K562 (cell line): ENCODE measurements at regions not wholly inside any gene's neighbourhood (a gene's known extent, or its start where the extent isn't known, plus 50 kb on each side); places are given as distances from the start of the nearest gene placed in this dataset.

ENCODE experiments used
- ATAC-seq: fragments of 200-7000 bp; cut with Tn5 transposase; 3 replicates; pipeline ENCODE4 v1.9.1; 2020; ENCODE audit warnings: moderate library complexity
- BruUV-seq: library from RNA; stranded (reverse); fragments of 400-500 nt; replicated peaks from 2 replicates; lab custom pipeline; 2021; lab: Mats Ljungman, UMichigan
- CTCF ChIA-PET: fragments of 300-600 bp; formaldehyde crosslinking; extraction: SDS; loops from one replicate; lab custom pipeline; 2021; ENCODE audit warnings: low intra/inter-chr PET ratio; lab: Yijun Ruan, JAX
- POLR2A ChIA-PET: fragments of 300-600, 350-650 bp; sonication (Branson Sonifier 250); formaldehyde crosslinking; extraction: SDS; loops from one replicate; lab custom pipeline; 2021; ENCODE audit warnings: antibody characterized with exemption, inconsistent platforms; lab: Yijun Ruan, JAX
- DNase-seq, 4 experiments: peaks; one replicate each; pipeline versions ENCODE4 v3.0.0 to v3.0.0-alpha.2; 2011 to 2018; ENCODE audit warnings: low spot score in 3 of 4, mixed read lengths in 3 of 4; ENCODE audit errors: extremely low read depth in 1 of 4
- FAIRE-seq: peaks from 2 replicates; lab custom pipeline; 2011; peaks lifted over from hg19 to GRCh38; lab: Jason Lieb, UNC
- H2AFZ ChIP-seq: 2 replicates; pipeline ENCODE4 v1.6.0; 2011; ENCODE audit warnings: low read depth, low read length, control low read depth, inconsistent platforms
- H3K27ac ChIP-seq: fragments of 200-600 bp; 3 replicates; pipeline ENCODE4 v1.8.0; 2011; ENCODE audit warnings: low read depth, mild to moderate bottlenecking, control low read depth, inconsistent platforms, low read length, moderate library complexity, mixed read lengths; ENCODE audit errors: extremely low read depth
- H3K27me3 ChIP-seq, 2 experiments: fragments of 300-600 bp in 1 of 2; 2 replicates in 1 of 2; 3 replicates in 1 of 2; pipeline versions ENCODE4 v1.6.0 to v1.8.0; 2011; ENCODE audit warnings: inconsistent platforms in 2 of 2, low read length in 2 of 2, mild to moderate bottlenecking in 1 of 2, mixed read lengths in 1 of 2, moderate library complexity in 1 of 2; ENCODE audit not compliant: control insufficient read depth in 2 of 2, insufficient read depth in 2 of 2
- H3K36me3 ChIP-seq: fragments of 300-600 bp; 3 replicates; pipeline ENCODE4 v1.8.0; 2011; ENCODE audit warnings: mild to moderate bottlenecking, low read length, inconsistent platforms; ENCODE audit not compliant: control insufficient read depth, insufficient read depth
- H3K4me1 ChIP-seq, 2 experiments: fragments of 200-600 bp in 1 of 2; replicated peaks in 1 of 2; 2 replicates in 1 of 2; 3 replicates in 1 of 2; pipeline versions ENCODE4 v1.5.1 to v1.8.0; 2011; ENCODE audit warnings: inconsistent platforms in 2 of 2, low read length in 2 of 2, mild to moderate bottlenecking in 1 of 2, mixed read lengths in 1 of 2, moderate library complexity in 1 of 2; ENCODE audit not compliant: control insufficient read depth in 2 of 2, insufficient read depth in 2 of 2
- H3K4me2 ChIP-seq: 2 replicates; pipeline ENCODE4 v1.6.1; 2011; ENCODE audit warnings: low read length, control low read depth, inconsistent platforms, mixed read lengths; ENCODE audit not compliant: insufficient read depth
- H3K4me3 ChIP-seq: fragments of 200-600 bp; sonication (generic), shearing (Covaris generic); 2 replicates; pipeline ENCODE4 v1.5.1; 2016; ENCODE audit warnings: control low read depth, inconsistent platforms
- H3K79me2 ChIP-seq: fragments of 200-600 bp; 3 replicates; pipeline ENCODE4 v1.8.0; 2011; ENCODE audit warnings: low read length, inconsistent platforms; ENCODE audit not compliant: control insufficient read depth, insufficient read depth
- H3K9ac ChIP-seq, 2 experiments: 2 replicates each; pipeline versions ENCODE4 v1.6.0 to v1.6.1; 2011; ENCODE audit warnings: low read depth in 2 of 2, low read length in 2 of 2, control low read depth in 1 of 2, inconsistent platforms in 1 of 2, mild to moderate bottlenecking in 1 of 2, mixed read lengths in 1 of 2; ENCODE audit not compliant: insufficient read depth in 1 of 2
- H3K9me1 ChIP-seq: one replicate; pipeline ENCODE4 v1.6.0; 2011; ENCODE audit warnings: inconsistent platforms, mild to moderate bottlenecking, low read length, moderate library complexity; ENCODE audit not compliant: control insufficient read depth, insufficient read depth
- H3K9me3 ChIP-seq: replicated peaks from 2 replicates; pipeline ENCODE4 v1.5.1; 2011; ENCODE audit warnings: low read depth, low read length, inconsistent platforms; ENCODE audit not compliant: control insufficient read depth, insufficient read depth
- H4K20me1 ChIP-seq: replicated peaks from 2 replicates; pipeline ENCODE4 v1.6.1; 2011; ENCODE audit warnings: low read length, inconsistent platforms, mixed read lengths; ENCODE audit not compliant: control insufficient read depth, insufficient read depth
- ARHGAP35 ChIP-seq: fragments of 450-650 bp; IDR thresholded peaks from 2 replicates; pipeline ENCODE4 v1.6.1; 2018; ENCODE audit not compliant: partially characterized antibody
- ARID1B ChIP-seq: fragments of 450-650 bp; IDR thresholded peaks from 2 replicates; pipeline ENCODE4 v1.6.1; 2016; ENCODE audit warnings: antibody characterized with exemption, mild to moderate bottlenecking, inconsistent platforms
- CHD7 ChIP-seq: fragments of 200-600 bp; sonication (generic); IDR thresholded peaks from one replicate; pipeline ENCODE4 v1.6.1; 2012; ENCODE audit warnings: mild to moderate bottlenecking, low read depth, low read length, inconsistent platforms
- FUS ChIP-seq: fragments of 200-400 bp; formaldehyde crosslinking; optimal IDR thresholded peaks from 2 replicates; pipeline ENCODE3; 2017; ENCODE audit warnings: low read depth, low read length
- RAD21 ChIP-seq, 2 experiments: fragments of 250-450 bp in 1 of 2; fragments of 450-650 bp in 1 of 2; sonication (Bioruptor Pico) in 1 of 2; formaldehyde crosslinking in 1 of 2; IDR thresholded peaks in 1 of 2; conservative IDR thresholded peaks in 1 of 2; 2 replicates each; pipeline versions ENCODE4 v1.4.0 to v1.8.0; 2020 to 2022; ENCODE audit warnings: mild to moderate bottlenecking in 2 of 2, moderate library complexity in 1 of 2
- SMAD3 ChIP-seq: fragments of 450-650 bp; formaldehyde crosslinking; conservative IDR thresholded peaks from 2 replicates; pipeline ENCODE4 v1.4.0; 2020; ENCODE audit warnings: mild to moderate bottlenecking
- WGBS: fragments of 100-300 bp; shearing (Covaris generic); methylation state at CpG from one replicate; pipeline ENCODE4 v1.1.6; 2016; ENCODE audit warnings: low coverage, mixed read lengths; ENCODE audit not compliant: insufficient coverage; ENCODE audit errors: missing lambda C conversion rate; 5-methylcytosine and 5-hydroxymethylcytosine counted together
- in situ Hi-C: fragments of 300-500 bp; cut with MboI; formaldehyde crosslinking; loops from 4 replicates; pipeline ENCODE4 v1.15.0; 2018; ENCODE audit warnings: inconsistent platforms, mixed read lengths
- intact Hi-C: fragments of 100-400 bp; cut with micrococcal nuclease; formaldehyde crosslinking; loops from 2 replicates; pipeline ENCODE4 v1.14.2; 2022

DNA sequence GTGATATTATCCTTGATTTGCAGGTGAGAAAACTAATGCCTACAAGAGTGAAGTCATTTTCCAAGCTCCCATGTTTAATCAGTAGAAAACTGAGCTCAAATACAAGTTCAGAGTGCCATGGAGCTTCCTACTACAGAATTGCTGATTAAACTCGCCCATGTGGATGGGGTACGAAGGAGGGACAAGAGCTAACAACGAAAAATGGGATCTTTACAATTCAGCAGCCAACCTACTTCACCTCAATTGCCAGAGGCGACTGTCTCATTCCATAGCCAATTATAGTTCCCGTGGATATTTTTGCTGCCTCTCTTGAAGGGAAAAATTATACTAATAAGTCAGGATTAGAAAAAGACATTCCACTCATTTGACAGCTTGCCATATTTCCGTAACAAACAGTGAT lies 1155.1 kb downstream of the OLFM4 start:
- Histone ChIP-seq H3K27me3 (no peaks in the 10 kb centered on the region), H3K4me3 (no peak overlapping the region), H2AFZ (no peak overlapping the region), H3K9ac (no peak overlapping the region), H3K9me1 (no peaks in the 10 kb centered on the region), H3K4me2 (no peak overlapping the region), H3K27ac (no peak overlapping the region), H3K36me3 (no peaks in the 10 kb centered on the region), H4K20me1 (no peaks in the 10 kb centered on the region), H3K9me3 (no peaks in the 10 kb centered on the region), H3K79me2 (no peaks in the 10 kb centered on the region), H3K4me1 (no peaks in the 10 kb centered on the region)
- 3% methylated on average over 5 of the region's 6 CpGs for WGBS
- intact Hi-C loops, result no loop called here
- in situ Hi-C loops, result no loop called here
- DNase-seq (no peak), ATAC-seq (no peak), FAIRE-seq (no peak)
- no peak for TF ChIP-seq SMAD3
- TF ChIP-seq FUS, result no peak
- TF ChIP-seq ARID1B, result no peak
- no TSS peak for BruUV-seq
- ChIA-PET CTCF (no interaction called here), POLR2A (no interaction called here)

DNA sequence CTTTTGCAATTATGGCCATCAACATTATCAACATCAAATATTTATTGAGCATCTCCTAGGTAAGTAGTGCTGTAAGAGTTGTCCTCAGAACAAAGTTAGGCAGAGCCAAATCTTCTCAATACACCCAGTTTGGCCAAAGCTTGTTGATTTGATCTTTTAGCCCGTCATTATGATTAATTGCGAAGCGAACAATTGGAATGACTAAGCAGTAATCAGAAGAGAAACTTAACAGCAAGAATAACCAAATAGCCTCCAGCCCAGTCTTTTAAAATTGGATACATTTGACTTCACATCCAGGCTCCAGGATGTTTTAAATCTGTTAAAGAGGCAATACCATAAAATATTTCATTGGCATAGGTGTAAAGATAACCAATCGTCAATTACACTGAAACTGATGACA lies 1156.0 kb downstream of the OLFM4 start:
- WGBS, result 0% methylated on average over 4 of the region's 4 CpGs
- H3K4me2 ChIP-seq, result no peak overlapping the region
- POLR2A ChIA-PET, result no interaction called here
- no peaks in the 10 kb centered on the region for H3K9me1 ChIP-seq
- H3K9ac ChIP-seq, result no peak overlapping the region
- ATAC-seq (no peak), FAIRE-seq (no peak), DNase-seq (no peak)
- no peaks in the 10 kb centered on the region for H3K4me1 ChIP-seq
- H3K4me3 ChIP-seq, result no peak overlapping the region
- H2AFZ ChIP-seq, result no peak overlapping the region
- H4K20me1 ChIP-seq, result no peaks in the 10 kb centered on the region
- H3K9me3 ChIP-seq, result no peaks in the 10 kb centered on the region
- in situ Hi-C loops, result no loop called here
- CTCF ChIA-PET, result no interaction called here
- no TSS peak for BruUV-seq
- intact Hi-C loops, result no loop called here
- H3K36me3 ChIP-seq, result no peaks in the 10 kb centered on the region
- no peak overlapping the region for H3K27ac ChIP-seq
- no peaks in the 10 kb centered on the region for H3K27me3 ChIP-seq
- H3K79me2 ChIP-seq, result no peaks in the 10 kb centered on the region
- TF ChIP-seq ARHGAP35, result no peak
- TF ChIP-seq RAD21 (CRISPR knock-in tag; conservative IDR thresholded peaks at IDR 0.05 in 1 of 2, IDR thresholded peaks at IDR 0.05 in 1 of 2), result no peak
- no peak for TF ChIP-seq CHD7
